GM18505 (cell line): ENCODE measurements at regions not wholly inside any gene's neighbourhood (a gene's known extent, or its start where the extent isn't known, plus 50 kb on each side); places are given as distances from the start of the nearest gene placed in this dataset.
A peak's percentile ranks its signal among the peaks of the same experiment; 100 is the strongest.
"Not testable (repeated sequence)": the region's sequence is repeated elsewhere in the genome, so short reads cannot be mapped to it uniquely, and the experiment has no call there.

Experiments used
- ATAC-seq: cut with Tn5 transposase; IDR thresholded peaks from one replicate; pipeline ENCODE4 v1.9.1; 2021; ENCODE audit not compliant: unreplicated experiment
- POLR2A ChIP-seq: IDR thresholded peaks from 4 replicates; pipeline ENCODE4 v1.6.1; 2011; ENCODE audit warnings: borderline replicate concordance; ENCODE audit not compliant: insufficient read depth, insufficient read length; ENCODE audit errors: extremely low read depth

GRCh38 chr5:42956551-42956950, 83.6 kb downstream of the ANXA2R start:
- no peak for ATAC-seq
- TF ChIP-seq POLR2A: no peak

GRCh38 chr5:42953041-42953440, 87.1 kb downstream of the ANXA2R start:
- ATAC-seq: no peak
- no peak for TF ChIP-seq POLR2A

- no peak for ATAC-seq
- no peak for TF ChIP-seq POLR2A
Measured at GRCh38 chr5:42952578-42952974, 87.5 kb downstream of the ANXA2R start.

GRCh38 chr5:42951293-42951840, 88.8 kb downstream of the ANXA2R start:
- ATAC-seq: peak; percentile 31
- peak; percentile 13 for TF ChIP-seq POLR2A

- peak; percentile 55 for TF ChIP-seq POLR2A
- ATAC-seq: peak; percentile 37
Measured at GRCh38 chr5:42950456-42951292, 89.4 kb downstream of the ANXA2R start.

- ATAC-seq: no peak
- no peak for TF ChIP-seq POLR2A
Measured at GRCh38 chr5:42950116-42950455, 90.0 kb downstream of the ANXA2R start.

- peak; percentile 23 for TF ChIP-seq POLR2A
Measured at GRCh38 chr5:42949348-42950115, 90.6 kb downstream of the ANXA2R start.

GRCh38 chr5:42948961-42949347, 91.2 kb downstream of the ANXA2R start:
- TF ChIP-seq POLR2A: no peak
- peak; percentile 0 for ATAC-seq

More at GRCh38 chr5:42949348-42950115, 90.6 kb downstream of the ANXA2R start:
- ATAC-seq: peak; percentile 65

- no peak for ATAC-seq
Measured at GRCh38 chr5:42944989-42945388, 95.1 kb downstream of the ANXA2R start.

GRCh38 chr5:42943931-42944631, 96.0 kb downstream of the ANXA2R start:
- ATAC-seq: no peak
- no peak for TF ChIP-seq POLR2A

More at GRCh38 chr5:42944989-42945388, 95.1 kb downstream of the ANXA2R start:
- no peak for TF ChIP-seq POLR2A

- no peak for ATAC-seq
- no peak for TF ChIP-seq POLR2A
Measured at GRCh38 chr5:42940853-42941252, 99.3 kb downstream of the ANXA2R start.

- ATAC-seq: not testable (repeated sequence)
Measured at GRCh38 chr5:42932011-42932410, 108.1 kb downstream of the ANXA2R start.

- not testable (repeated sequence) for ATAC-seq
Measured at GRCh38 chr5:42931451-42931850, 108.7 kb downstream of the ANXA2R start.
